ENCODE measurements at regions not wholly inside any gene's neighbourhood (a gene's known extent, or its start where the extent isn't known, plus 50 kb on each side); places are given as distances from the start of the nearest gene placed in this dataset.
"Not testable (repeated sequence)": the region's sequence is repeated elsewhere in the genome, so short reads cannot be mapped to it uniquely, and the experiment has no call there.

DNA sequence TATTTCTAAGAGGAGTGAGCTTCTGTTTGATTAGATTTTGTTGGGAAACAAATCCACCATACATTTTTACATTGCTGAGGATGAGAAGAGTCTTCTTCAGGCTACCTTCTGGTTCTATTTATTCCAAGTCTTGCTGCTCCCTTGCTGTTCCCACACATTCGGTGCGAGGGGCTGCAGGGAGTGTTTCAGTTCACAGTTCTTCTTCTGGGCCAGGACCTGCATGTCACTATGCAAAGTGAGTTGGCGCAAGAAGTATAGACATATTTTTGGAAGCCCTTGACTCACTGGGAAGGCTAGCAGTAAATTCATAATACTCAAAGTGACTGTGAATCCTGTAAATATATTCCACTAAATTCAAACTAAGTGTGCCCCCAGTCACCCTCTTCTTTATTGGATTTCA lies 657.9 kb downstream of the TAF11L14 start (continued):
- TF ChIP-seq RXRA (IDR thresholded peaks at IDR 0.05; ENCODE audit: insufficient read depth, low read depth, low read length) (no peak), JUN (IDR thresholded peaks at IDR 0.05; ENCODE audit: low read depth, low read length) (no peak)

DNA sequence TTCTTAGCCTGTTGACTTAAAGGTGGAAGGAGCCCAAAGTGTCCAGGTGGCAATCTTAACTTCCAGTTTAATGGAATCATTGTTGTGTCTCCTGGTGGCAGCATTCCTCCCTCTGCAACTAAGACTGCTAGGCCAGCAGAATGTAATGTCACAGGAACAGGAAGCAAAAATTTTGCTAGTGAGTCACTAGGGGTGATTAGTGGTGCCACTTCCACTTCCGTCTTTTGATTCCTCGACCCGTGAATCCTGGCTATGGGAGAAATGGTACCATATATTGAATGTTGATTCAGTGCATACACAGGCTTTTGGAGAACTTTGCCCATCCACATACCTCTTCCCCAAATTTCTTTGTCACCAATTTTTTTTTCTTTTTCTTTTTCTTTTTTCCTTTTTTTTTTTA lies 661.4 kb downstream of the TAF11L14 start:
- DNase-seq (ENCODE audit: low read depth in 1 of 2, low spot score in 2 of 2); H3K4ac ChIP-seq (replicated peaks; ENCODE audit: insufficient read length, low read depth, low read length); H3K14ac ChIP-seq (ENCODE audit: insufficient read length); H3K79me1 ChIP-seq (ENCODE audit: low read depth, low read length); H2BK12ac ChIP-seq (ENCODE audit: low read depth, low read length); H2AFZ ChIP-seq (ENCODE audit: low read length); POLR2A ChIA-PET (ENCODE audit: partially characterized antibody); H4K5ac ChIP-seq (ENCODE audit: insufficient read length, low read depth, low read length); H4K91ac ChIP-seq (replicated peaks; ENCODE audit: insufficient read length, low read length); H2BK120ac ChIP-seq (replicated peaks; ENCODE audit: low read depth, low read length); H2BK20ac ChIP-seq (ENCODE audit: low read length); H4K20me1 ChIP-seq (replicated peaks in 1 of 2; ENCODE audit: control insufficient read depth in 1 of 2, insufficient read depth in 2 of 2, low read length in 2 of 2); H3K79me2 ChIP-seq (ENCODE audit: control insufficient read depth in 1 of 2, insufficient read depth in 2 of 2, low read length in 2 of 2); H3K23me2 ChIP-seq (ENCODE audit: low read depth, low read length); H2BK5ac ChIP-seq (ENCODE audit: low read depth, low read length); H4K8ac ChIP-seq (ENCODE audit: extremely low read depth, insufficient read depth, low read length); H2AK5ac ChIP-seq (ENCODE audit: low read depth, low read length); H3K18ac ChIP-seq (ENCODE audit: extremely low read depth, low read length); H3K9ac ChIP-seq (replicated peaks in 1 of 4; ENCODE audit: extremely low read depth in 1 of 4, low read depth in 3 of 4, low read length in 3 of 4); H3K4me3 ChIP-seq (ENCODE audit: extremely low read depth in 1 of 4, insufficient read depth in 2 of 4, low read depth in 3 of 4, low read length in 4 of 4); H3K56ac ChIP-seq (replicated peaks; ENCODE audit: insufficient read length, low read depth, low read length); H3K4me2 ChIP-seq (ENCODE audit: insufficient read depth in 1 of 2, low read depth in 2 of 2, low read length in 2 of 2); H3K9me3 ChIP-seq (ENCODE audit: insufficient read depth in 2 of 2, low read depth in 1 of 2, low read length in 1 of 2); H2BK15ac ChIP-seq (ENCODE audit: low read length); H3K27me3 ChIP-seq (replicated peaks in 1 of 4; ENCODE audit: control insufficient read depth in 3 of 4, extremely low read depth in 1 of 4, insufficient read depth in 3 of 4, low read length in 3 of 4); H3K23ac ChIP-seq (ENCODE audit: insufficient read length); H3K36me3 ChIP-seq (ENCODE audit: control insufficient read depth in 2 of 4, insufficient read depth in 4 of 4, low read length in 3 of 4); H3K27ac ChIP-seq (ENCODE audit: low read depth, low read length); H3K4me1 ChIP-seq (replicated peaks in 1 of 4; ENCODE audit: control insufficient read depth in 3 of 4, insufficient read depth in 4 of 4, low read length in 3 of 4); FAIRE-seq: not testable (repeated sequence)
- CTCF ChIA-PET (ENCODE audit: partially characterized antibody): interaction anchor here (1.4 kb wide), 1 partner anchor 9 kb away, joined by 3 read pairs; no protein-coding TSS in a partner anchor
- WGBS, 2 experiments (ENCODE audit: extremely low coverage in 1 of 2, insufficient coverage in 1 of 2, insufficient read length in 1 of 2, insufficient replicate concordance in 2 of 2, low coverage in 1 of 2, low lambda C conversion rate in 2 of 2, missing lambda C conversion rate in 1 of 2): 83% methylated on average over 3 of the region's 3 CpGs; no CpG with 5 or more reads in 1 of the 2 experiments

All from H1 (cell line).